Effector memory CD8-positive, alpha-beta T cell (primary cell): ENCODE measurements at regions not wholly inside any gene's neighbourhood (a gene's known extent, or its start where the extent isn't known, plus 50 kb on each side); places are given as distances from the start of the nearest gene placed in this dataset.

ENCODE experiments used
- ATAC-seq: fragments of 150-1000 bp; cut with Tn5 transposase; replicated peaks from 2 replicates; pipeline ENCODE4 v1.10.0; 2021; ENCODE audit warnings: mild to moderate bottlenecking, moderate library complexity
- DNase-seq, 3 experiments: peaks; one replicate each; pipeline ENCODE4 v3.0.0; 2021
- H3K27ac Mint-ChIP-seq, 2 donors: one replicate each; pipeline ENCODE4 v1.8.0; 2022; ENCODE audit warnings: mild to moderate bottlenecking in 2 of 2, mixed read lengths in 2 of 2, moderate library complexity in 2 of 2
- H3K27me3 Mint-ChIP-seq, 2 donors: one replicate each; pipeline ENCODE4 v1.8.0; 2022; ENCODE audit warnings: mixed read lengths in 2 of 2
- H3K36me3 Mint-ChIP-seq: one replicate; pipeline ENCODE4 v1.8.0; 2022; ENCODE audit warnings: mild to moderate bottlenecking, moderate library complexity, mixed read lengths; ENCODE audit not compliant: insufficient read depth
- H3K4me1 Mint-ChIP-seq, 2 donors: one replicate each; pipeline ENCODE4 v1.8.0; 2022; ENCODE audit warnings: low read depth in 2 of 2, mixed read lengths in 2 of 2
- H3K4me3 Mint-ChIP-seq, 2 donors: one replicate each; pipeline ENCODE4 v1.8.0; 2022; ENCODE audit warnings: mild to moderate bottlenecking in 2 of 2, mixed read lengths in 2 of 2, moderate library complexity in 2 of 2
- H3K9me3 Mint-ChIP-seq, 2 donors: one replicate each; pipeline ENCODE4 v1.8.0; 2022; ENCODE audit warnings: mixed read lengths in 2 of 2

GRCh38 chr4:27128443-27128842 lies 267.8 kb downstream of the STIM2 start:
- Mint-ChIP-seq H3K4me3 (no peak overlapping the region), H3K27me3 (peaks cover 5 to 32% of the 10 kb centered on the region in 2 donors), H3K27ac (no peak overlapping the region), H3K9me3 (peaks cover 0 to under 1% of the 10 kb centered on the region in 2 donors), H3K4me1 (no peaks in the 10 kb centered on the region), H3K36me3 (no peaks in the 10 kb centered on the region)
- ATAC-seq = no peak
- DNase-seq = no peak

- Mint-ChIP-seq H3K27me3 (peaks cover 0 to 39% of the 10 kb centered on the region in 2 donors), H3K9me3 (peaks cover 7 to 12% of the 10 kb centered on the region in 2 donors), H3K4me1 (no peaks in the 10 kb centered on the region), H3K27ac (no peak overlapping the region), H3K4me3 (no peak overlapping the region), H3K36me3 (no peaks in the 10 kb centered on the region)
- ATAC-seq (no peak), DNase-seq (no peak)
Measured at GRCh38 chr4:27129871-27130366, 269.3 kb downstream of the STIM2 start.

- no peak for ATAC-seq
- H3K4me3 Mint-ChIP-seq = no peak overlapping the region
- peaks cover 0 to 27% of the 10 kb centered on the region in 2 donors for H3K27me3 Mint-ChIP-seq
- H3K9me3 Mint-ChIP-seq = peaks cover 7 to 12% of the 10 kb centered on the region in 2 donors
- no peak for DNase-seq
- H3K27ac Mint-ChIP-seq = no peak overlapping the region
- H3K4me1 Mint-ChIP-seq = no peaks in the 10 kb centered on the region
- no peaks in the 10 kb centered on the region for H3K36me3 Mint-ChIP-seq
Measured at GRCh38 chr4:27132497-27132896, 271.9 kb downstream of the STIM2 start.

GRCh38 chr4:27140486-27140885 lies 279.8 kb downstream of the STIM2 start:
- Mint-ChIP-seq H3K36me3 (no peaks in the 10 kb centered on the region), H3K4me1 (no peaks in the 10 kb centered on the region), H3K9me3 (no peaks in the 10 kb centered on the region), H3K4me3 (no peak overlapping the region), H3K27ac (no peak overlapping the region), H3K27me3 (no peaks in the 10 kb centered on the region)
- DNase-seq (no peak), ATAC-seq (no peak)

GRCh38 chr4:27141530-27141929 lies 280.9 kb downstream of the STIM2 start:
- ATAC-seq = no peak
- H3K27ac Mint-ChIP-seq = no peak overlapping the region
- H3K36me3 Mint-ChIP-seq = no peaks in the 10 kb centered on the region
- H3K27me3 Mint-ChIP-seq = peaks cover 0 to 8% of the 10 kb centered on the region in 2 donors
- H3K4me1 Mint-ChIP-seq = no peaks in the 10 kb centered on the region
- no peaks in the 10 kb centered on the region for H3K9me3 Mint-ChIP-seq
- no peak overlapping the region for H3K4me3 Mint-ChIP-seq
- no peak for DNase-seq

GRCh38 chr4:27142841-27143240 lies 282.2 kb downstream of the STIM2 start:
- Mint-ChIP-seq H3K4me3 (no peak overlapping the region), H3K36me3 (no peaks in the 10 kb centered on the region), H3K27ac (no peak overlapping the region), H3K9me3 (no peaks in the 10 kb centered on the region), H3K27me3 (peaks cover 0 to 8% of the 10 kb centered on the region in 2 donors), H3K4me1 (no peaks in the 10 kb centered on the region)
- ATAC-seq (no peak), DNase-seq (no peak)

- H3K4me1 Mint-ChIP-seq = no peaks in the 10 kb centered on the region
- no peak overlapping the region for H3K27ac Mint-ChIP-seq
- peaks cover 0 to 8% of the 10 kb centered on the region in 2 donors for H3K27me3 Mint-ChIP-seq
- H3K4me3 Mint-ChIP-seq = no peak overlapping the region
- no peaks in the 10 kb centered on the region for H3K36me3 Mint-ChIP-seq
- ATAC-seq (no peak), DNase-seq (no peak)
- H3K9me3 Mint-ChIP-seq = no peaks in the 10 kb centered on the region
Measured at GRCh38 chr4:27145597-27145996, 285.0 kb downstream of the STIM2 start.

- Mint-ChIP-seq H3K36me3 (no peaks in the 10 kb centered on the region), H3K27me3 (peaks cover 0 to 10% of the 10 kb centered on the region in 2 donors)
Measured at GRCh38 chr4:27148211-27148895, 287.7 kb downstream of the STIM2 start.

GRCh38 chr4:27149541-27150212 lies 289.0 kb downstream of the STIM2 start:
- Mint-ChIP-seq H3K27me3 (peaks cover 7 to 18% of the 10 kb centered on the region in 2 donors), H3K9me3 (no peaks in the 10 kb centered on the region), H3K27ac (no peak overlapping the region), H3K4me1 (no peaks in the 10 kb centered on the region), H3K36me3 (no peaks in the 10 kb centered on the region), H3K4me3 (no peak overlapping the region)
- DNase-seq = no peak
- no peak for ATAC-seq

More at GRCh38 chr4:27148211-27148895, 287.7 kb downstream of the STIM2 start:
- H3K4me1 Mint-ChIP-seq = no peaks in the 10 kb centered on the region
- ATAC-seq (no peak), DNase-seq (no peak)
- H3K27ac Mint-ChIP-seq = no peak overlapping the region
- no peaks in the 10 kb centered on the region for H3K9me3 Mint-ChIP-seq
- H3K4me3 Mint-ChIP-seq = no peak overlapping the region

GRCh38 chr4:27152703-27153102 lies 292.1 kb downstream of the STIM2 start:
- no peak overlapping the region for H3K27ac Mint-ChIP-seq
- peaks cover 0 to 4% of the 10 kb centered on the region in 2 donors for H3K9me3 Mint-ChIP-seq
- DNase-seq (no peak), ATAC-seq (no peak)
- no peaks in the 10 kb centered on the region for H3K36me3 Mint-ChIP-seq
- H3K27me3 Mint-ChIP-seq = peaks cover 21 to 26% of the 10 kb centered on the region in 2 donors
- H3K4me1 Mint-ChIP-seq = no peaks in the 10 kb centered on the region
- no peak overlapping the region for H3K4me3 Mint-ChIP-seq

- no peak for DNase-seq
- H3K9me3 Mint-ChIP-seq = peaks cover 0 to 4% of the 10 kb centered on the region in 2 donors
- no peaks in the 10 kb centered on the region for H3K4me1 Mint-ChIP-seq
- no peaks in the 10 kb centered on the region for H3K36me3 Mint-ChIP-seq
- H3K27me3 Mint-ChIP-seq = peaks cover 21 to 26% of the 10 kb centered on the region in 2 donors
- ATAC-seq = no peak
- no peak overlapping the region for H3K4me3 Mint-ChIP-seq
- no peak overlapping the region for H3K27ac Mint-ChIP-seq
Measured at GRCh38 chr4:27154706-27155105, 294.1 kb downstream of the STIM2 start.

GRCh38 chr4:27161191-27161590 lies 300.6 kb downstream of the STIM2 start:
- ATAC-seq (no peak), DNase-seq (no peak)
- Mint-ChIP-seq H3K27me3 (peaks cover 7 to 23% of the 10 kb centered on the region in 2 donors), H3K27ac (no peak overlapping the region), H3K4me3 (no peak overlapping the region), H3K36me3 (no peaks in the 10 kb centered on the region), H3K4me1 (no peaks in the 10 kb centered on the region), H3K9me3 (peaks cover 4 to 6% of the 10 kb centered on the region in 2 donors)

GRCh38 chr4:27168783-27169182 lies 308.1 kb downstream of the STIM2 start:
- DNase-seq (no peak), ATAC-seq (no peak)
- H3K9me3 Mint-ChIP-seq = peaks cover 0 to 6% of the 10 kb centered on the region in 2 donors
- H3K27ac Mint-ChIP-seq = no peak overlapping the region
- H3K4me1 Mint-ChIP-seq = no peaks in the 10 kb centered on the region
- H3K36me3 Mint-ChIP-seq = peaks cover 4% of the 10 kb centered on the region
- H3K4me3 Mint-ChIP-seq = no peak overlapping the region
- H3K27me3 Mint-ChIP-seq = peaks cover 0 to 14% of the 10 kb centered on the region in 2 donors

GRCh38 chr4:27173280-27173679 lies 312.6 kb downstream of the STIM2 start:
- Mint-ChIP-seq H3K36me3 (peaks cover 7% of the 10 kb centered on the region), H3K9me3 (peaks cover 0 to 2% of the 10 kb centered on the region in 2 donors), H3K4me1 (no peaks in the 10 kb centered on the region), H3K27ac (no peak overlapping the region), H3K27me3 (no peaks in the 10 kb centered on the region), H3K4me3 (no peak overlapping the region)
- DNase-seq = no peak
- no peak for ATAC-seq
